Esophagus squamous epithelium (tissue), 5 donors: ENCODE measurements at regions not wholly inside any gene's neighbourhood (a gene's known extent, or its start where the extent isn't known, plus 50 kb on each side); places are given as distances from the start of the nearest gene placed in this dataset.

Source experiments
- DNase-seq: peaks from one replicate; lab custom pipeline; 2025; lab: John Stamatoyannopoulos, UW
- H3K27ac ChIP-seq, 4 donors: fragments of 200-600 bp; sonication (generic); one replicate each; pipeline ENCODE4 v1.5.1; 2016 to 2019; ENCODE audit warnings: mild to moderate bottlenecking in 1 of 4
- H3K27me3 ChIP-seq, 4 donors: fragments of 200-600 bp; sonication (generic); 1 replicate in 3 of 4; 2 replicates in 1 of 4; pipeline versions ENCODE4 v1.5.1 to v1.6.0; 2017 to 2021; ENCODE audit warnings: antibody characterized with exemption in 1 of 4
- H3K36me3 ChIP-seq, 3 donors: fragments of 200-600 bp; sonication (generic); one replicate each; pipeline ENCODE4 v1.5.1; 2016 to 2019
- H3K4me1 ChIP-seq, 3 donors: fragments of 200-600 bp; sonication (generic); one replicate each; pipeline ENCODE4 v1.5.1; 2017 to 2019
- H3K4me3 ChIP-seq, 4 donors: fragments of 200-600 bp; sonication (generic); 1 replicate in 3 of 4; 2 replicates in 1 of 4; pipeline ENCODE4 v1.5.1; 2016 to 2019; ENCODE audit warnings: mild to moderate bottlenecking in 2 of 4, moderate library complexity in 1 of 4
- H3K9me3 ChIP-seq, 3 donors: fragments of 200-600 bp; sonication (generic); one replicate each; pipeline ENCODE4 v1.5.1; 2016 to 2019
- CTCF ChIP-seq, 6 experiments: fragments of 450-650 bp in 4 of 6; fragments of 200-600 bp in 2 of 6; sonication (generic) in 2 of 6; IDR thresholded peaks; one replicate each; pipeline ENCODE4 v1.5.1; 2016 to 2019; ENCODE audit warnings: antibody characterized with exemption in 6 of 6, mild to moderate bottlenecking in 4 of 6, moderate library complexity in 4 of 6
- POLR2A ChIP-seq, 4 donors: fragments of 450-650 bp; IDR thresholded peaks; one replicate each; pipeline ENCODE4 v1.6.1; 2017; ENCODE audit warnings: antibody characterized with exemption in 4 of 4, mild to moderate bottlenecking in 4 of 4, moderate library complexity in 3 of 4
- WGBS, 2 donors: methylation state at CpG; one replicate each; pipeline ENCODE4 v1.1.5; 2018; 5-methylcytosine and 5-hydroxymethylcytosine counted together
- intact Hi-C: fragments of 100-400 bp; cut with DNase I; formaldehyde crosslinking; loops from one replicate; pipeline ENCODE4 v1.15.0; 2022
- donor health status: DM: yes; HTN: yes; CAD: no.

GRCh38 chr12:38508246-38508645, 191.7 kb downstream of the ALG10B start:
- intact Hi-C loops = no loop called here
- no peak for TF ChIP-seq CTCF (IDR thresholded peaks at IDR 0.05)
- no peak for TF ChIP-seq POLR2A (IDR thresholded peaks at IDR 0.05)
- Histone ChIP-seq H3K27ac (peak overlapping the region in 1 of 4 donors; percentile 55), H3K36me3 (no peaks in the 10 kb centered on the region), H3K9me3 (peaks cover 0 to 4% (median 0%) of the 10 kb centered on the region in 3 donors), H3K4me3 (no peak overlapping the region), H3K27me3 (no peaks in the 10 kb centered on the region), H3K4me1 (peaks cover 0 to 11% (median 0%) of the 10 kb centered on the region in 3 donors)
- DNase-seq = no peak
- WGBS, 2 donors = 37% methylated on average over 4 of the region's 5 CpGs; no CpG with 5 or more reads in 1 of the 2 donors

- intact Hi-C loops = no loop called here
- DNase-seq = no peak
- Histone ChIP-seq H3K36me3 (no peaks in the 10 kb centered on the region), H3K9me3 (peaks cover 0 to 4% (median 0%) of the 10 kb centered on the region in 3 donors), H3K27me3 (no peaks in the 10 kb centered on the region), H3K27ac (no peak overlapping the region), H3K4me3 (no peak overlapping the region), H3K4me1 (no peaks in the 10 kb centered on the region)
- TF ChIP-seq CTCF (IDR thresholded peaks at IDR 0.05) = no peak
- no peak for TF ChIP-seq POLR2A (IDR thresholded peaks at IDR 0.05)
Measured at GRCh38 chr12:38515912-38516311, 199.3 kb downstream of the ALG10B start.

- Histone ChIP-seq H3K27me3 (no peaks in the 10 kb centered on the region), H3K27ac (no peak overlapping the region), H3K4me1 (no peaks in the 10 kb centered on the region), H3K9me3 (peaks cover 0 to 4% (median 0%) of the 10 kb centered on the region in 3 donors), H3K36me3 (no peaks in the 10 kb centered on the region), H3K4me3 (no peak overlapping the region)
- TF ChIP-seq CTCF (IDR thresholded peaks at IDR 0.05) (no peak), POLR2A (IDR thresholded peaks at IDR 0.05) (no peak)
- 55% methylated on average over 2 of the region's 2 CpGs for WGBS, 2 donors
- DNase-seq = no peak
- intact Hi-C loops = no loop called here
Measured at GRCh38 chr12:38516418-38516817, 199.8 kb downstream of the ALG10B start.

GRCh38 chr12:38523920-38524319, 207.3 kb downstream of the ALG10B start:
- intact Hi-C loops = no loop called here

GRCh38 chr12:38527631-38528030, 211.1 kb downstream of the ALG10B start:
- TF ChIP-seq POLR2A (IDR thresholded peaks at IDR 0.05) = no peak
- TF ChIP-seq CTCF (IDR thresholded peaks at IDR 0.05) = no peak
- Histone ChIP-seq H3K4me3 (no peak overlapping the region), H3K27me3 (no peaks in the 10 kb centered on the region), H3K4me1 (no peaks in the 10 kb centered on the region), H3K27ac (no peak overlapping the region), H3K9me3 (no peaks in the 10 kb centered on the region), H3K36me3 (no peaks in the 10 kb centered on the region)
- intact Hi-C loops = no loop called here
- 36 to 43% methylated on average over 4 of the region's 4 CpGs for WGBS, 2 donors
- DNase-seq = no peak

More at GRCh38 chr12:38523920-38524319, 207.3 kb downstream of the ALG10B start:
- no peak for TF ChIP-seq POLR2A (IDR thresholded peaks at IDR 0.05)
- no peak for TF ChIP-seq CTCF (IDR thresholded peaks at IDR 0.05)
- Histone ChIP-seq H3K4me3 (no peak overlapping the region), H3K36me3 (no peaks in the 10 kb centered on the region), H3K9me3 (no peaks in the 10 kb centered on the region), H3K4me1 (no peaks in the 10 kb centered on the region), H3K27ac (no peak overlapping the region), H3K27me3 (no peaks in the 10 kb centered on the region)
- no peak for DNase-seq
